GM12892 (cell line): ENCODE measurements at regions not wholly inside any gene's neighbourhood (a gene's known extent, or its start where the extent isn't known, plus 50 kb on each side); places are given as distances from the start of the nearest gene placed in this dataset.

Source experiments
- POLR2A ChIP-seq: IDR thresholded peaks from 2 replicates; pipeline ENCODE4 v1.6.1; 2011; ENCODE audit warnings: low read depth, low read length, control low read depth
- POLR2AphosphoS5 ChIP-seq: IDR thresholded peaks from 2 replicates; pipeline ENCODE4 v1.6.1; 2011; ENCODE audit warnings: low read depth, low read length, control low read depth

- no peak for TF ChIP-seq POLR2AphosphoS5
- TF ChIP-seq POLR2A = no peak
These were observed 75.1 kb upstream of the CAPZB start for GRCh38 chr1:19560480-19560879.
